GM12873 (cell line): ENCODE measurements at regions not wholly inside any gene's neighbourhood (a gene's known extent, or its start where the extent isn't known, plus 50 kb on each side); places are given as distances from the start of the nearest gene placed in this dataset.

Experiments
- TF ChIP-seq, protein P1 (sequence below): IDR thresholded peaks from 2 replicates; pipeline ENCODE4 v1.5.1; 2012; ENCODE audit warnings: low read depth, mild to moderate bottlenecking, moderate library complexity, low read length, control low read depth; ENCODE audit not compliant: insufficient read depth; ENCODE audit errors: missing control alignments

DNA sequence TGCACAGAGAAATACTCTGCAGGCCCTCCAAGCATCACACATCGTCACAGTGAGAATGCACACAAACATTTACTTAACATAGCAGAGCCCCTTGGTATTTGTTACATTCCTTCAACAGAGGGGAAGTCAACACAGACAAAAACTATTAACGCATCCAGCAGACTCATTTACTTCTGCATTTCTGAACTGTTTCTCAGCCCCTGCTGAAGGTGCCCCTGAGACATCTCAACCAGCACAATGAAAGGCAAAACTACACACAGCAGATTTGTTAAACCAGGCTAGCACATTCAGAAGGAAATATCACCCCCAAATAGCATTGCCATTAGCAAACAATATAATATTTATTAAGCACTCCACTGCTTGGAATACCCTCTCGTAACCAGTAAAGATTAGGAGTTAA lies 367.0 kb downstream of the RAB28 start:
- TF ChIP-seq, protein P1, sequence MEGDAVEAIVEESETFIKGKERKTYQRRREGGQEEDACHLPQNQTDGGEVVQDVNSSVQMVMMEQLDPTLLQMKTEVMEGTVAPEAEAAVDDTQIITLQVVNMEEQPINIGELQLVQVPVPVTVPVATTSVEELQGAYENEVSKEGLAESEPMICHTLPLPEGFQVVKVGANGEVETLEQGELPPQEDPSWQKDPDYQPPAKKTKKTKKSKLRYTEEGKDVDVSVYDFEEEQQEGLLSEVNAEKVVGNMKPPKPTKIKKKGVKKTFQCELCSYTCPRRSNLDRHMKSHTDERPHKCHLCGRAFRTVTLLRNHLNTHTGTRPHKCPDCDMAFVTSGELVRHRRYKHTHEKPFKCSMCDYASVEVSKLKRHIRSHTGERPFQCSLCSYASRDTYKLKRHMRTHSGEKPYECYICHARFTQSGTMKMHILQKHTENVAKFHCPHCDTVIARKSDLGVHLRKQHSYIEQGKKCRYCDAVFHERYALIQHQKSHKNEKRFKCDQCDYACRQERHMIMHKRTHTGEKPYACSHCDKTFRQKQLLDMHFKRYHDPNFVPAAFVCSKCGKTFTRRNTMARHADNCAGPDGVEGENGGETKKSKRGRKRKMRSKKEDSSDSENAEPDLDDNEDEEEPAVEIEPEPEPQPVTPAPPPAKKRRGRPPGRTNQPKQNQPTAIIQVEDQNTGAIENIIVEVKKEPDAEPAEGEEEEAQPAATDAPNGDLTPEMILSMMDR = no peak

DNA sequence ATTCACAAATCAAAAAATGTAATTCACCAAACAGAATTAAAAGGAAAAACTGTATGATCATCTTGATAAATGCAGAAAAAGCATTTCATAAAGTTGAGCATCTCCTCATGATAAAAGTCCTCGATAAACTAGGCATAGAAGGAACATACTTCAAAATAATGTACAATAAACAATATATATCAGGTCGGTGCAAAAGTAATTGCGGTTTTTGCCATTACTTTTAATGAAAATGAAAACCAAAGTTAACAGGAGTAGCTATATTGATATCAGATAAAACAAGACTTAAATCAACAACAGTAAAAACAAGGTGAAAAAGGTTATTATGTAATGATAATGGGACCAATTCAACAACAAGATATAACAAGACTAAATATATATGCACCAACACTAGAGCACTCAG lies 372.1 kb downstream of the RAB28 start:
- TF ChIP-seq, protein P1 = no peak

DNA sequence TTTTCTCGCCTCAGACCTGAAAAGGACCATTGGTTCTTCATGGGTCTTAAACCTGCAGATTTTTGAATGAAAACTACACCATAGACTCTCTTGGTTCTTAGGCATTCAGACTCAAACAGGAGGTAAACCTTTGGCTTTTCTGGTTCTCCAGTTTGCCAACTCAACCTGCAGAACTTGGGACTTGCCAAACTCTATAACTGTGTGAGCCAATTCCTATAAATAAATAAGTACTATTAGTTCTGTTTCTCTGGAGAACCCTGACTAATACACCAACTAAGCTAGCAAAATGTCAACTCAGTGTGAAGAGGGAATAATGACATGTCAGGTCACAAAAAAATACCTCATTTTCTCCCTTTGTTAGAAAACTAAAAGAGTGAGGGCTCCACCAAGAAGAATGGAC lies 374.6 kb downstream of the RAB28 start:
- TF ChIP-seq, protein P1 = no peak

DNA sequence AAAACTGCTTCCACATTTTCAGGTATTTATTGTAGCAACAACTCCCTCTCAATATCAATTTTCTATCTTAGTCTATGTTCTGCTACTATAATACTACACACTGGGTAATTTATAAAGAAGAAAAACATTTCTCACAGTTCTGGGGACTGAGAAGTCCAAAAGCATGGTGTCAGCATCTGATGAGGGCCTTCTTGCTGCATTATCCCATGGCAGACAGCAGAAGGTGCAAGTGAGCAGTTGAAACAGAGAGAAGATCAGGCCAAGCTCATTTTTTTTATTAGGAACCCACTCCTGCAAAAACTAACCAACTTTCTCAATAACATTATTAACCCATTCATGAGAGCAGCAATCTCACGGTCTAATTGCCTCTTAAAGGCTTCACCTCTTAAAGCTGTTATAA lies 376.0 kb downstream of the RAB28 start:
- TF ChIP-seq, protein P1 = peak; percentile 9

DNA sequence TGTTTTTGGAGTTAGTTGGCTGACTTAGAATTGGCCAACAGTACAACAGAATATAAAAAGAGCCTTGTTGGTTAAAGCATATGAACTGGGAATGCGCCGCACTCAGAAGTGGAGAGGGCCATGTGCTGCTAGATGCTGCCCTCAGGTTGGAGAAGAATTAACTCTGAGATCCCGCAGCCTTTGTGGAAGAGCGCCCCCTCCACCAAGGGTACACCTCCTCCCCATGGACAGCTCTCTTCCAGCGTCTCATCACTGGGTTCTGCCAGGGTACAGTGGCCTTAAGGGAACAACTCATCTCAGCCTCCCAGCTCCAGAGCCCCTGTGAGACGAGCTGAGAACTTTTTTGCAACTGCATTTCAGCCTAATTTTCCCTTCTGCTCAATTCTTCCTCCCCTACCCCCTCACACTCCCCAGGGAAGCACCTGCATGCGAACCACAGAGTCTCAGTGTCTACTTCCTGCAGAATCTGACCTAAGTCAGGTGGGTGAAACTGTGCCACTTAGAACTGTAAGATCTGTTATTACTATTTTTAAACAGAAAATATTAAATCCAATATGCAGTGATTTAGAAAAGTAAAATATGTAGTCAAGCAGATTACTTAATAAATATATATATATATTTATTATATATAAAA lies 380.6 kb downstream of the RAB28 start:
- TF ChIP-seq, protein P1 = no peak

DNA sequence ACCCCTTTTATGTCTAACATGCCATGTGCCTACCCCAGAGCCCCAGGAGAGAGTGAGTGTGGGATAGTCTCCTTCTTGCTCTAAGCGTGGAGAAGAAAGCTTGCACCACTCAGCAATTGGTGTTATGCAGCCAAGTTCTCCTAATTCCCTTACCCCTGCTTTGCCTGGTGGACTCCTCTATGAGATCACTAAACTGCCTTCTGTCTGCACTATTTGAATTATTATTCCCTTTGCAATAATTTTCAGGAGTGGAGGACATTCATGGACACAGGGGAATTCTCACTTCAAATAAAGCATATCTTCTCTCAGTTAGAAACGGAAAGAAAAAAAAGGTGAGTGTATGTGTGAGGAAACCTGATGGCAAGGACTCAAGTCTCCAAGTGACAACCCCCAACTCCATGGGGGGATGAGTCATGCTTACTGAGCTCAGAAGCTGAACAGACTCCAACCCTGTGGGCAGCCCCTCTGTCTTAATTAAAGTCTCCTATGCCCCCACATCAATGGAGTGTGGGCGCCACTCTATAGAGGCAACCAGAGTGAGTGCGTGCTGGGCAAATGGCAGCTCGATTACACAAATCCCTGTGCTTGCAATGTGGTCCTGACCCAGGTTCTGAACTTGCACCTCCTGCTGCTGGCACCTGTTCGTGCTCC lies 381.9 kb downstream of the RAB28 start:
- TF ChIP-seq, protein P1 = no peak

DNA sequence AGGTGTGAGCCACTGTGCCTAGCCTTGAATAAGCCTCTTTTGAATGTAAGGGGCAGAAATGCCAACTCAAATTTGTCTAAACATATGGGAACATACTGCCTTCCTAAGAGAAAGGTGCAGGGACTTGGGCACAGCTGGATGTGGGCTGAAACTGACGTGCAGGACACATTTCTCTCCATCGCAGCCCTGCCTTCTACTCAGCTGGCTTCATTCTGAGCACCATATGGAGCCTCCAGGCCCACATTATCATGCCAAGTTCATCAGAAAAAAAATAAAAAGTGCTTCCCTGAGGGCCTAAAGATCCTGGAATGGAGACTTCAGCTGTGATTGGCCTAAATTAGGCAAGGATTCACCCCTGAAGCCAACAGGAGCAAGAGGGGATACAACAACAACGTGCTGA lies 386.2 kb downstream of the RAB28 start:
- TF ChIP-seq, protein P1 = no peak
